T-helper 1 cell treated with Interleukin-12 subunit alpha and Interleukin-12 subunit beta and Interleukin-4 antibody, amounts not matched to agents 30 ng/mL and 1 ng/mL, for 36 hours (primary cell): ENCODE measurements at regions not wholly inside any gene's neighbourhood (a gene's known extent, or its start where the extent isn't known, plus 50 kb on each side); places are given as distances from the start of the nearest gene placed in this dataset.

Source experiments
- intact Hi-C: fragments of 100-400 bp; cut with micrococcal nuclease; formaldehyde crosslinking; loops from one replicate; pipeline ENCODE4 v1.15.1; 2024

- intact Hi-C loops, result no loop called here
These were observed 180.0 kb downstream of the KIF4B start for GRCh38 chr5:155193483-155194107.

GRCh38 chr5:155200608-155201007 is 187.1 kb downstream of the KIF4B start:
- intact Hi-C loops, result no loop called here

GRCh38 chr5:155211764-155212163 is 198.2 kb downstream of the KIF4B start:
- intact Hi-C loops, result no loop called here

- intact Hi-C loops, result no loop called here
These were observed 208.8 kb downstream of the KIF4B start for GRCh38 chr5:155222393-155222792.

GRCh38 chr5:155229135-155229534 is 215.6 kb downstream of the KIF4B start:
- intact Hi-C loops, result no loop called here

- intact Hi-C loops, result no loop called here
These were observed 226.2 kb downstream of the KIF4B start for GRCh38 chr5:155239803-155240202.

- intact Hi-C loops, result no loop called here
These were observed 237.0 kb downstream of the KIF4B start for GRCh38 chr5:155250596-155250995.

GRCh38 chr5:155252025-155252424 is 238.5 kb downstream of the KIF4B start:
- intact Hi-C loops, result no loop called here

GRCh38 chr5:155252717-155253116 is 239.2 kb downstream of the KIF4B start:
- intact Hi-C loops, result no loop called here

- intact Hi-C loops, result no loop called here
These were observed 240.8 kb downstream of the KIF4B start for GRCh38 chr5:155254399-155254798.

GRCh38 chr5:155258161-155258560 is 244.6 kb downstream of the KIF4B start:
- intact Hi-C loops, result no loop called here

- intact Hi-C loops, result no loop called here
These were observed 246.1 kb downstream of the KIF4B start for GRCh38 chr5:155259648-155260047.

- intact Hi-C loops, result no loop called here
These were observed 247.2 kb downstream of the KIF4B start for GRCh38 chr5:155260798-155261197.

- intact Hi-C loops, result no loop called here
These were observed 249.8 kb downstream of the KIF4B start for GRCh38 chr5:155263381-155263780.

GRCh38 chr5:155264809-155265208 is 251.3 kb downstream of the KIF4B start:
- intact Hi-C loops, result no loop called here

GRCh38 chr5:155268770-155269425 is 255.3 kb downstream of the KIF4B start:
- intact Hi-C loops, result no loop called here

- intact Hi-C loops, result no loop called here
These were observed 257.2 kb downstream of the KIF4B start for GRCh38 chr5:155270725-155271124.

GRCh38 chr5:155274484-155274883 is 260.9 kb downstream of the KIF4B start:
- intact Hi-C loops, result no loop called here

GRCh38 chr5:155275222-155275621 is 261.7 kb downstream of the KIF4B start:
- intact Hi-C loops, result no loop called here

- intact Hi-C loops, result no loop called here
These were observed 262.7 kb downstream of the KIF4B start for GRCh38 chr5:155276231-155276630.

GRCh38 chr5:155278532-155278931 is 265.0 kb downstream of the KIF4B start:
- intact Hi-C loops, result no loop called here

GRCh38 chr5:155282503-155283107 is 269.1 kb downstream of the KIF4B start:
- intact Hi-C loops, result no loop called here

- intact Hi-C loops, result no loop called here
These were observed 272.2 kb downstream of the KIF4B start for GRCh38 chr5:155285706-155286105.
